NCI-H1417 (cell line): ENCODE measurements at regions not wholly inside any gene's neighbourhood (a gene's known extent, or its start where the extent isn't known, plus 50 kb on each side); places are given as distances from the start of the nearest gene placed in this dataset.
"Not testable (repeated sequence)": the region's sequence is repeated elsewhere in the genome, so short reads cannot be mapped to it uniquely, and the experiment has no call there.

Experiments used
- DNase-seq, 3 experiments: peaks; one replicate each; lab custom pipeline; 2025; lab: John Stamatoyannopoulos, UW

- not testable (repeated sequence) for DNase-seq
Measured at GRCh38 chr5:17083276-17083675, 134.2 kb upstream of the BASP1 start.

- DNase-seq: no peak
Measured at GRCh38 chr5:17087035-17087434, 130.4 kb upstream of the BASP1 start.

- DNase-seq: no peak
Measured at GRCh38 chr5:17088051-17088450, 129.4 kb upstream of the BASP1 start.

GRCh38 chr5:17089001-17089400 lies 128.4 kb upstream of the BASP1 start:
- DNase-seq: no peak

GRCh38 chr5:17089690-17090089 lies 127.7 kb upstream of the BASP1 start:
- DNase-seq: no peak

- DNase-seq: no peak
Measured at GRCh38 chr5:17090839-17091238, 126.6 kb upstream of the BASP1 start.

- DNase-seq: peak in 1 of 3 experiments; percentile 40
Measured at GRCh38 chr5:17094830-17095229, 122.6 kb upstream of the BASP1 start.

GRCh38 chr5:17096952-17097695 lies 120.3 kb upstream of the BASP1 start:
- peak; percentile 78 to 99 (median 92) for DNase-seq

- DNase-seq: no peak
Measured at GRCh38 chr5:17099946-17100345, 117.5 kb upstream of the BASP1 start.

GRCh38 chr5:17103461-17103860 lies 114.0 kb upstream of the BASP1 start:
- no peak for DNase-seq

GRCh38 chr5:17105744-17106418 lies 111.5 kb upstream of the BASP1 start:
- no peak for DNase-seq

GRCh38 chr5:17106521-17106920 lies 110.9 kb upstream of the BASP1 start:
- no peak for DNase-seq

- DNase-seq: not testable (repeated sequence)
Measured at GRCh38 chr5:17112091-17112716, 105.2 kb upstream of the BASP1 start.

- DNase-seq: no peak
Measured at GRCh38 chr5:17113174-17113958, 104.1 kb upstream of the BASP1 start.

GRCh38 chr5:17114233-17114632 lies 103.2 kb upstream of the BASP1 start:
- no peak for DNase-seq

GRCh38 chr5:17114715-17115599 lies 102.5 kb upstream of the BASP1 start:
- DNase-seq: peak in 1 of 3 experiments; percentile 10

GRCh38 chr5:17115855-17116254 lies 101.6 kb upstream of the BASP1 start:
- DNase-seq: peak in 2 of 3 experiments; percentile 30 to 64

- DNase-seq: no peak
Measured at GRCh38 chr5:17118631-17119030, 98.8 kb upstream of the BASP1 start.

- DNase-seq: no peak
Measured at GRCh38 chr5:17120209-17120608, 97.2 kb upstream of the BASP1 start.

GRCh38 chr5:17121776-17122175 lies 95.7 kb upstream of the BASP1 start:
- DNase-seq: no peak

GRCh38 chr5:17123010-17123409 lies 94.4 kb upstream of the BASP1 start:
- DNase-seq: no peak
